Activated CD4-positive, alpha-beta T cell treated with anti-CD3 and anti-CD28 coated beads, Interleukin-2, amount 10 ng/mL, durations not matched to agents 24 days and 14 days (primary cell): ENCODE measurements at regions not wholly inside any gene's neighbourhood (a gene's known extent, or its start where the extent isn't known, plus 50 kb on each side); places are given as distances from the start of the nearest gene placed in this dataset.

Source experiments
- DNase-seq: peaks from one replicate; pipeline ENCODE4 v3.0.0; 2022
- H3K27ac Mint-ChIP-seq: one replicate; pipeline ENCODE4 v1.8.0; 2022; ENCODE audit warnings: mild to moderate bottlenecking, mixed read lengths
- H3K27me3 Mint-ChIP-seq: one replicate; pipeline ENCODE4 v1.8.0; 2022; ENCODE audit warnings: mixed read lengths
- H3K36me3 Mint-ChIP-seq: one replicate; pipeline ENCODE4 v1.8.0; 2022; ENCODE audit warnings: low read depth, mild to moderate bottlenecking, mixed read lengths
- H3K4me1 Mint-ChIP-seq: one replicate; pipeline ENCODE4 v1.8.0; 2021; ENCODE audit warnings: mixed read lengths
- H3K4me3 Mint-ChIP-seq: one replicate; pipeline ENCODE4 v1.8.0; 2022; ENCODE audit warnings: mild to moderate bottlenecking, moderate library complexity, mixed read lengths
- H3K9me3 Mint-ChIP-seq: one replicate; pipeline ENCODE4 v1.8.0; 2021; ENCODE audit warnings: mixed read lengths
- intact Hi-C: fragments of 100-400 bp; cut with micrococcal nuclease; formaldehyde crosslinking; loops from one replicate; pipeline ENCODE4 v1.15.1; 2023

DNA sequence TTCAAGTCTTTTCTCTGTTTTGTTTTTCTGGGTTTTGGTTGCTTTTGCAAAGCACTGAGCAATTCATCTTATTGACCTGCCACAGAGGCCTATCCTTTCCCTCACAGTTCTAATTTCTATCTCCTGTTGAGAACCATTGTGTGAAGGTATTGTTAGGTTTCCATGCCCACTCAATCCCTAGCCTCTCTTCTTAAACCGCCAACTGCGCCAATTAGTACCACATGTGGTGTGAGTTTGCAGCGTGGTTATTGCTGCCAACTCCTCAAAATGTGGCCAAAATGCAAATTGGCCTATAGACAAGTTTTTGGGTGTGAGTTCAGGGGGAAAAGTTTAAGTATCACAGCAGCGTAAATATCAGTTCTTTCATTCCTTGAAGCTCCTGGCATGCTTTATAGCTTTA is 232.6 kb downstream of the FLRT2 start:
- no peak overlapping the region for H3K4me3 Mint-ChIP-seq
- no peaks in the 10 kb centered on the region for H3K27me3 Mint-ChIP-seq
- no peaks in the 10 kb centered on the region for H3K4me1 Mint-ChIP-seq
- no peaks in the 10 kb centered on the region for H3K36me3 Mint-ChIP-seq
- intact Hi-C loops, result no loop called here
- no peaks in the 10 kb centered on the region for H3K9me3 Mint-ChIP-seq
- DNase-seq, result no peak
- H3K27ac Mint-ChIP-seq, result no peak overlapping the region

GRCh38 chr14:85752175-85752574 is 222.2 kb downstream of the FLRT2 start:
- H3K27me3 Mint-ChIP-seq, result no peaks in the 10 kb centered on the region
- no peaks in the 10 kb centered on the region for H3K36me3 Mint-ChIP-seq
- peaks cover 5% of the 10 kb centered on the region for H3K9me3 Mint-ChIP-seq
- DNase-seq, result no peak
- intact Hi-C loops, result no loop called here
- H3K4me1 Mint-ChIP-seq, result no peaks in the 10 kb centered on the region
- no peak overlapping the region for H3K27ac Mint-ChIP-seq
- no peak overlapping the region for H3K4me3 Mint-ChIP-seq

DNA sequence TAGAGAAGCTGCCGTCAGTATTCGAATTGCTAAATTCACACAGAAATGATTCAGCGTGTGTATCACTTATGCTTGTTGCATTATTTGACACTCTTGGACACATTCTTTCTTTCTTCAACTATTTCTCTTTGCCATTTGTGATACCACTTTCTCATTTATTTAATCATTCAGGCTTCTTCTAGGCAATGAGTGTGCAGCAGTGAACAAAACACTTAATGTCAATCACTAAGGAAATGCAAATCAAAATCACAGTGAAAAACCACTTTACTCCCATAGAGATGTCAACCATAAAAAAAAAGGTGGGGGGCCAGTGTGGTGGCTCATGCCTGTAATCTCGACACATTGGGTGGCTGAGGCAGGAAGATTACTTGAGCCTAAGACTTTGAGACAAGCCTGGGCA is 214.6 kb downstream of the FLRT2 start:
- Mint-ChIP-seq H3K4me3 (no peak overlapping the region), H3K27me3 (no peaks in the 10 kb centered on the region), H3K4me1 (no peaks in the 10 kb centered on the region), H3K36me3 (no peaks in the 10 kb centered on the region), H3K9me3 (no peaks in the 10 kb centered on the region), H3K27ac (no peak overlapping the region)
- intact Hi-C loops, result no loop called here
- no peak for DNase-seq

- Mint-ChIP-seq H3K4me1 (no peaks in the 10 kb centered on the region), H3K4me3 (no peak overlapping the region), H3K9me3 (no peaks in the 10 kb centered on the region), H3K27ac (no peak overlapping the region), H3K36me3 (no peaks in the 10 kb centered on the region), H3K27me3 (no peaks in the 10 kb centered on the region)
- no peak for DNase-seq
- intact Hi-C loops, result no loop called here
Measured at GRCh38 chr14:85732031-85732430, 202.1 kb downstream of the FLRT2 start.

GRCh38 chr14:85731186-85731585 is 201.2 kb downstream of the FLRT2 start:
- Mint-ChIP-seq H3K9me3 (no peaks in the 10 kb centered on the region), H3K27ac (no peak overlapping the region)
- DNase-seq, result no peak

DNA sequence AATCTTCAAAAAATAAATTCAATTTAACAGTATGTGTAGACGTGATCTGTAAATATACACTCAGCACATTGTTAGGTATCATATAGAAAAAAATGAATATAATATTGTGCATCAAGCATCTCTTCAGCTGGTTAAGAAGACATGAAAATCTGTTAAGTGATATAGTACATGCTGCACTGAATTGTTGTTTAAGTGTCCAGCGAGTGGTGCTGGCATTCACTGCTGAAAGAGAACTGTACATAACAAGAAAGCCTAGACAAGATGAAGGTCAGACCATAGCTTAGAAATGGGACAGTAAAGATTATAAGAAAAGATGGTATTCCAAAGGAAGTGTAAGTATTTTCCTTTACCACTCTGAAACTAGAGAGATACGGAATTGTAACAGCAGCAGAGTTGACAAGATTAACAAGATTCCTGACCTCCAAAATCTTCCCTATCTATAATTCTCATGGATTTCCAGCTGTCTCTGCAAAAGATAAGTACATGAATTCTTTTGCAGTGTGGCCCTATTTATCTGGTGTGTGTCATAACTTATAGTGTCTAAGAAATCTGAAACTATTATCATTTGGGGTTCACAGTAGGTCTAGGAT is 198.6 kb downstream of the FLRT2 start:
- Mint-ChIP-seq H3K4me3 (no peak overlapping the region), H3K4me1 (no peaks in the 10 kb centered on the region), H3K36me3 (no peaks in the 10 kb centered on the region), H3K9me3 (no peaks in the 10 kb centered on the region), H3K27ac (no peak overlapping the region), H3K27me3 (no peaks in the 10 kb centered on the region)
- intact Hi-C loops, result no loop called here
- no peak for DNase-seq

More at GRCh38 chr14:85731186-85731585, 201.2 kb downstream of the FLRT2 start:
- Mint-ChIP-seq H3K4me1 (no peaks in the 10 kb centered on the region), H3K4me3 (no peak overlapping the region), H3K36me3 (no peaks in the 10 kb centered on the region), H3K27me3 (no peaks in the 10 kb centered on the region)
- intact Hi-C loops, result no loop called here

DNA sequence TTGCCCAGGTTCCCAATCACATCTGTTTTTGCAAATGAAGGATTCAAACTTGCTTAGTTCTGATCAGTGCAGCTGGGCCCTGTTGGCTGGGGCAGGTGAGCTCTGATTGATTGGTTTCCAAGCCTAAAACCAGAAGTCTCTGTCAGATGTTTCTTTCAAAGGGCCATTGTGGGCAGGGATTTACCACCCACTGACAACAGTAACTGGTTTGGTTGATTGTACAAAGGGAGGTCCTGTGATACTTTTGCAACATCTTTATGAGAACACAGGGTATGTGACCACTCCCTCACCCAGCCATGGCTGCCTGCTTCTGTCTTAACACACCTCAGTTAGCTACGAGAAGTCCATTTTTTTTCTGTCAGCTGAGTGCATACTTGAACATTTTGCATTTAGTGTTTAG is 184.1 kb downstream of the FLRT2 start:
- intact Hi-C loops, result no loop called here
- H3K9me3 Mint-ChIP-seq, result peaks cover 5% of the 10 kb centered on the region
- no peak overlapping the region for H3K4me3 Mint-ChIP-seq
- no peak overlapping the region for H3K27ac Mint-ChIP-seq
- no peak for DNase-seq
- no peaks in the 10 kb centered on the region for H3K36me3 Mint-ChIP-seq
- no peaks in the 10 kb centered on the region for H3K27me3 Mint-ChIP-seq
- no peaks in the 10 kb centered on the region for H3K4me1 Mint-ChIP-seq

DNA sequence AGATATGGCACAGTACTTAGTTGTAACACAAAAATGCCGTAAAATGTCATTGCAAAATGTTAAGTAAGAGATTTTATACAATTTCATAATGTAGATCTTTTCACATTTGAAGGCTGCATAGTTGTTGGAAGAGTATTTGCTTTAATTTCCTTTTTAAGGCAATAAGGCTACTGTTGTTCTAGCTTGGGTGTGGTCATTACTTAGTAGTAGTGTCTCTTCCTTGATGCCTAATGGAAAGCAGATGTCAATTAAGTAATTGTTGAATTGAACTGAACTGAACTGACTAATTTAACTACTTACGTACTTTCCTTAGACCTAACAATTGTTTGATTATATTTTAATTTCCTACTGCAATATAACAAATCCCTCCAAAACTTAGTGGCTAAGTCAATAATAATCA is 181.7 kb downstream of the FLRT2 start:
- intact Hi-C loops, result no loop called here
- Mint-ChIP-seq H3K4me1 (no peaks in the 10 kb centered on the region), H3K4me3 (no peak overlapping the region), H3K36me3 (no peaks in the 10 kb centered on the region), H3K9me3 (no peaks in the 10 kb centered on the region), H3K27me3 (no peaks in the 10 kb centered on the region), H3K27ac (no peak overlapping the region)
- DNase-seq, result no peak
